Stimulated activated CD8-positive, alpha-beta memory T cell treated with anti-CD3 and anti-CD28 coated beads, Interleukin-4, amount 100 ng/mL, for 24 hours (primary cell): ENCODE measurements at regions not wholly inside any gene's neighbourhood (a gene's known extent, or its start where the extent isn't known, plus 50 kb on each side); places are given as distances from the start of the nearest gene placed in this dataset.

Experiments
- DNase-seq: peaks from one replicate; pipeline ENCODE4 v3.0.0-alpha.2; 2020; ENCODE audit warnings: low read depth

- no peak for DNase-seq
These were observed 118.3 kb upstream of the ADAMTS18 start for GRCh38 chr16:77553130-77553529.

GRCh38 chr16:77555126-77555525 lies 120.3 kb upstream of the ADAMTS18 start:
- no peak for DNase-seq

- DNase-seq: no peak
These were observed 121.0 kb upstream of the ADAMTS18 start for GRCh38 chr16:77555791-77556190.

- no peak for DNase-seq
These were observed 121.5 kb upstream of the ADAMTS18 start for GRCh38 chr16:77556201-77556873.

GRCh38 chr16:77557385-77557784 lies 122.6 kb upstream of the ADAMTS18 start:
- no peak for DNase-seq

- DNase-seq: no peak
These were observed 124.0 kb upstream of the ADAMTS18 start for GRCh38 chr16:77558786-77559185.

GRCh38 chr16:77562497-77562896 lies 127.7 kb upstream of the ADAMTS18 start:
- no peak for DNase-seq

GRCh38 chr16:77564791-77565390 lies 130.1 kb upstream of the ADAMTS18 start:
- no peak for DNase-seq

GRCh38 chr16:77569406-77569805 lies 134.6 kb upstream of the ADAMTS18 start:
- DNase-seq: no peak

GRCh38 chr16:77570574-77570973 lies 135.7 kb upstream of the ADAMTS18 start:
- no peak for DNase-seq

GRCh38 chr16:77571115-77571862 lies 136.5 kb upstream of the ADAMTS18 start:
- no peak for DNase-seq

GRCh38 chr16:77574867-77575624 lies 140.2 kb upstream of the ADAMTS18 start:
- DNase-seq: no peak

- DNase-seq: no peak
These were observed 142.9 kb upstream of the NUDT7 start for GRCh38 chr16:77579351-77579891.

GRCh38 chr16:77581706-77582105 lies 140.6 kb upstream of the NUDT7 start:
- DNase-seq: no peak

GRCh38 chr16:77584205-77584859 lies 138.0 kb upstream of the NUDT7 start:
- peak; percentile 9 for DNase-seq

- no peak for DNase-seq
These were observed 136.7 kb upstream of the NUDT7 start for GRCh38 chr16:77585379-77586251.

- DNase-seq: no peak
These were observed 133.9 kb upstream of the NUDT7 start for GRCh38 chr16:77588389-77588788.

GRCh38 chr16:77589071-77589765 lies 133.1 kb upstream of the NUDT7 start:
- DNase-seq: no peak

GRCh38 chr16:77590707-77591106 lies 131.6 kb upstream of the NUDT7 start:
- no peak for DNase-seq

GRCh38 chr16:77591347-77591746 lies 131.0 kb upstream of the NUDT7 start:
- DNase-seq: no peak
